ENCODE measurements at regions not wholly inside any gene's neighbourhood (a gene's known extent, or its start where the extent isn't known, plus 50 kb on each side); places are given as distances from the start of the nearest gene placed in this dataset.

GRCh38 chr17:70021726-70022125 is 53.3 kb upstream of the KCNJ16 start:
- no peak overlapping the region for H3K27ac ChIP-seq

GRCh38 chr17:70022175-70022574 is 52.9 kb upstream of the KCNJ16 start:
- no peaks in the 10 kb centered on the region for H3K4me1 ChIP-seq
- H3K9me3 ChIP-seq = no peaks in the 10 kb centered on the region
- ATAC-seq = no peak
- H3K27ac ChIP-seq = no peak overlapping the region
- no peak for DNase-seq
- H3K36me3 ChIP-seq = no peaks in the 10 kb centered on the region
- H3K4me3 ChIP-seq = no peak overlapping the region
- no peak for TF ChIP-seq CTCF (IDR thresholded peaks at IDR 0.05)
- intact Hi-C loops (cut with DNase I) = no loop called here
- no peaks in the 10 kb centered on the region for H3K27me3 ChIP-seq

More at GRCh38 chr17:70021726-70022125, 53.3 kb upstream of the KCNJ16 start:
- H3K36me3 ChIP-seq = no peaks in the 10 kb centered on the region
- H3K9me3 ChIP-seq = no peaks in the 10 kb centered on the region
- H3K4me3 ChIP-seq = no peak overlapping the region
- intact Hi-C loops (cut with DNase I) = no loop called here
- no peaks in the 10 kb centered on the region for H3K27me3 ChIP-seq
- no peak for TF ChIP-seq CTCF (IDR thresholded peaks at IDR 0.05)
- ATAC-seq (no peak), DNase-seq (no peak)
- H3K4me1 ChIP-seq = no peaks in the 10 kb centered on the region

- Histone ChIP-seq H3K27me3 (no peaks in the 10 kb centered on the region), H3K4me1 (no peaks in the 10 kb centered on the region), H3K9me3 (no peaks in the 10 kb centered on the region), H3K4me3 (no peak overlapping the region), H3K27ac (no peak overlapping the region), H3K36me3 (no peaks in the 10 kb centered on the region)
- intact Hi-C loops (cut with DNase I) = no loop called here
- TF ChIP-seq CTCF (IDR thresholded peaks at IDR 0.05) = no peak
- DNase-seq = no peak
- ATAC-seq = no peak
Observed at GRCh38 chr17:70024253-70024652, 50.8 kb upstream of the KCNJ16 start.

All from upper lobe of right lung (tissue), 1 donor.